SK-N-SH (cell line): ENCODE measurements at regions not wholly inside any gene's neighbourhood (a gene's known extent, or its start where the extent isn't known, plus 50 kb on each side); places are given as distances from the start of the nearest gene placed in this dataset.

Source experiments
- CTCF ChIA-PET: fragments of 300-600, 350-600 bp; formaldehyde crosslinking; extraction: SDS; loops from one replicate; lab custom pipeline; 2021; lab: Yijun Ruan, JAX
- POLR2A ChIA-PET: fragments of 350-600 bp; sonication (Branson Sonifier 250); formaldehyde crosslinking; extraction: SDS; loops from one replicate; lab custom pipeline; 2020; ENCODE audit warnings: antibody characterized with exemption, inconsistent platforms; lab: Yijun Ruan, JAX
- DNase-seq: peaks from one replicate; pipeline ENCODE4 v3.0.0; 2012
- H2AFZ ChIP-seq: fragments of 200-600 bp; sonication (generic); 2 replicates; pipeline ENCODE4 v1.8.1; 2016; ENCODE audit warnings: antibody characterized with exemption, mild to moderate bottlenecking, low read depth
- H3F3A ChIP-seq: fragments of 200-600 bp; sonication (generic); replicated peaks from 2 replicates; pipeline ENCODE3; 2016; ENCODE audit warnings: antibody characterized with exemption, mild to moderate bottlenecking; ENCODE audit not compliant: insufficient read depth
- H3K27ac ChIP-seq, 2 experiments: fragments of 200-500 bp in 1 of 2; fragments of 200-600 bp in 1 of 2; sonication (Bioruptor generic) in 1 of 2; sonication (generic), shearing (Covaris generic) in 1 of 2; 2 replicates each; pipeline versions ENCODE4 v1.5.1 to v1.6.1; 2014 to 2016; ENCODE audit warnings: low read depth in 2 of 2, inconsistent platforms in 1 of 2, low read length in 1 of 2, mild to moderate bottlenecking in 1 of 2, mixed read lengths in 1 of 2
- H3K27me3 ChIP-seq: fragments of 200-600 bp; sonication (generic), shearing (Covaris generic); 2 replicates; pipeline ENCODE4 v1.6.1; 2016; ENCODE audit warnings: mixed run types; ENCODE audit not compliant: insufficient read depth
- H3K36me3 ChIP-seq, 2 experiments: fragments of 200-500 bp in 1 of 2; fragments of 200-600 bp in 1 of 2; sonication (Bioruptor generic) in 1 of 2; sonication (generic) in 1 of 2; replicated peaks in 1 of 2; 2 replicates each; pipeline versions ENCODE3 to v1.5.1; 2014 to 2016; ENCODE audit warnings: low read length in 1 of 2, mild to moderate bottlenecking in 1 of 2; ENCODE audit not compliant: insufficient read depth in 2 of 2, control insufficient read depth in 1 of 2
- H3K4me1 ChIP-seq, 2 experiments: fragments of 200-500 bp in 1 of 2; fragments of 200-600 bp in 1 of 2; sonication (Bioruptor generic) in 1 of 2; sonication (generic), shearing (Covaris generic) in 1 of 2; 2 replicates each; pipeline versions ENCODE4 v1.5.1 to v1.6.1; 2014 to 2016; ENCODE audit warnings: low read depth in 1 of 2, low read length in 1 of 2, mixed run types in 1 of 2; ENCODE audit not compliant: insufficient read depth in 2 of 2, control insufficient read depth in 1 of 2
- H3K4me2 ChIP-seq: fragments of 200-600 bp; sonication (generic), shearing (Covaris generic); 2 replicates; pipeline ENCODE4 v1.6.1; 2017; ENCODE audit warnings: mixed run types
- H3K4me3 ChIP-seq, 2 experiments: fragments of 200-500 bp in 1 of 2; fragments of 200-600 bp in 1 of 2; sonication (Bioruptor generic) in 1 of 2; sonication (generic), shearing (Covaris generic) in 1 of 2; 2 replicates each; pipeline versions ENCODE4 v1.5.1 to v1.8.1; 2014 to 2016; ENCODE audit warnings: low read depth in 2 of 2, inconsistent platforms in 1 of 2, low read length in 1 of 2, mild to moderate bottlenecking in 1 of 2, mixed read lengths in 1 of 2, moderate library complexity in 1 of 2
- H3K79me2 ChIP-seq: fragments of 200-600 bp; sonication (generic); 2 replicates; pipeline ENCODE4 v1.8.1; 2017; ENCODE audit warnings: mild to moderate bottlenecking; ENCODE audit not compliant: insufficient read depth
- H3K9ac ChIP-seq: fragments of 200-600 bp; sonication (generic); 2 replicates; pipeline ENCODE4 v1.6.1; 2017; ENCODE audit warnings: mixed run types
- H3K9me2 ChIP-seq: fragments of 200-600 bp; sonication (generic); 2 replicates; pipeline ENCODE4 v1.6.1; 2017; ENCODE audit warnings: mixed run types
- H3K9me3 ChIP-seq: fragments of 200-600 bp; sonication (generic); 2 replicates; pipeline ENCODE4 v1.6.1; 2017; ENCODE audit warnings: mixed run types, mild to moderate bottlenecking, moderate library complexity
- H4K20me1 ChIP-seq: fragments of 200-600 bp; sonication (generic); 2 replicates; pipeline ENCODE4 v1.6.1; 2017; ENCODE audit warnings: mild to moderate bottlenecking, mixed run types; ENCODE audit not compliant: insufficient read depth
- EZH2phosphoT487 ChIP-seq: fragments of 200-600 bp; sonication (generic); IDR thresholded peaks from 2 replicates; pipeline ENCODE4 v1.6.1; 2017; ENCODE audit warnings: low read depth, mixed run types, mild to moderate bottlenecking, antibody characterized with exemption, moderate library complexity, borderline replicate concordance
- FOSL2 ChIP-seq: IDR thresholded peaks from 2 replicates; pipeline ENCODE4 v1.4.0; 2012; ENCODE audit warnings: low read depth, mild to moderate bottlenecking, moderate library complexity, borderline replicate concordance
- GABPA ChIP-seq: IDR thresholded peaks from 2 replicates; pipeline ENCODE4 v1.4.0; 2012; ENCODE audit warnings: low read depth, mild to moderate bottlenecking
- MXI1 ChIP-seq: IDR thresholded peaks from 2 replicates; pipeline ENCODE4 v1.6.1; 2012; ENCODE audit warnings: mild to moderate bottlenecking, low read depth, low read length, improper control_type of control experiment
- NFIC ChIP-seq: IDR thresholded peaks from 2 replicates; pipeline ENCODE4 v1.4.0; 2012; ENCODE audit warnings: borderline replicate concordance
- NRF1 ChIP-seq: IDR thresholded peaks from 2 replicates; pipeline ENCODE4 v1.6.1; 2012; ENCODE audit warnings: low read depth, mild to moderate bottlenecking, low read length
- POLR2AphosphoS5 ChIP-seq: IDR thresholded peaks from 2 replicates; pipeline ENCODE4 v1.6.1; 2012; ENCODE audit warnings: low read depth, low read length
- RCOR1 ChIP-seq: fragments of 150-350 bp; IDR thresholded peaks from 2 replicates; pipeline ENCODE4 v1.6.1; 2017; ENCODE audit warnings: antibody characterized with exemption, low read length
- RFX5 ChIP-seq: IDR thresholded peaks from 2 replicates; pipeline ENCODE4 v1.6.1; 2012; ENCODE audit warnings: mild to moderate bottlenecking, improper control_type of control experiment, low read length
- RXRA ChIP-seq: IDR thresholded peaks from 2 replicates; pipeline ENCODE4 v1.4.0; 2012; ENCODE audit warnings: low read depth, mild to moderate bottlenecking, borderline replicate concordance
- SMC3 ChIP-seq: IDR thresholded peaks from 2 replicates; pipeline ENCODE4 v1.6.1; 2012; ENCODE audit warnings: low read depth, low read length, improper control_type of control experiment
- TCF12 ChIP-seq: IDR thresholded peaks from 2 replicates; pipeline ENCODE4 v1.4.0; 2012
- TEAD4 ChIP-seq: IDR thresholded peaks from 2 replicates; pipeline ENCODE4 v1.4.0; 2012; ENCODE audit warnings: mild to moderate bottlenecking, borderline replicate concordance; ENCODE audit not compliant: insufficient read depth
- WGBS: methylation state at CpG from one replicate; pipeline ENCODE4 v1.1.6; 2017; ENCODE audit warnings: low lambda C conversion rate; 5-methylcytosine and 5-hydroxymethylcytosine counted together
- TF ChIP-seq, protein P1 (sequence below): IDR thresholded peaks from 2 replicates; pipeline ENCODE4 v1.4.0; 2012; ENCODE audit warnings: low read depth, borderline replicate concordance
- TF ChIP-seq, protein P2 (sequence below): IDR thresholded peaks from 2 replicates; pipeline ENCODE4 v1.4.0; 2012; ENCODE audit warnings: low read depth
- TF ChIP-seq, protein P3 (sequence below): fragments of 200-600 bp; sonication (generic); IDR thresholded peaks from 2 replicates; pipeline ENCODE4 v1.6.1; 2017; ENCODE audit warnings: antibody characterized with exemption, mild to moderate bottlenecking, moderate library complexity
- TF ChIP-seq, protein P4 (sequence below): IDR thresholded peaks from 2 replicates; pipeline ENCODE4 v1.6.1; 2012; ENCODE audit warnings: mild to moderate bottlenecking, low read depth, low read length, moderate library complexity

DNA sequence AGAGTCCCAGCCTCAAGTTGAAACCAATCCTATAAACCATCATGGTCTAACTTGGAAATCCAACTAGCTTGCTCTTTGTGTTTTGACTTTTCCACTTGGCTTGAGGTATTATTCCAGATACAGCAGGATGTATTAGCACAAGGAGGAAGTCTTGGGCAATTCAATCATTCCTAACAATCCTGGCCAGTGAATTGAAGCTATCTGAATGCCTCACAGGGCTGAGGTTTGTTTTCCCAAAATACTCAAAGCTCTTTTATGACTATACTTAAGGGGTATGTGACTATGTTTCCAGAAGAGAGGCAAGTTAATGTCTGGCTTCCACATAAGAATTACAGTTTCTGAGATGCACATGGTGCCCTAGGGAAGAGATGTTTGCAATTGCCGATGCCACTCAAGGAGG is 66.8 kb upstream of the SH3RF1 start:
- WGBS: no CpG with 5 or more reads among the region's 1 CpG
- no peaks in the 10 kb centered on the region for H3K36me3 ChIP-seq
- no peaks in the 10 kb centered on the region; a peak in 1 of 4 replicates for H3K4me1 ChIP-seq
- no peaks in the 10 kb centered on the region for H3K79me2 ChIP-seq
- DNase-seq: no peak
- CTCF ChIA-PET: no interaction called here
- TF ChIP-seq, protein P1, sequence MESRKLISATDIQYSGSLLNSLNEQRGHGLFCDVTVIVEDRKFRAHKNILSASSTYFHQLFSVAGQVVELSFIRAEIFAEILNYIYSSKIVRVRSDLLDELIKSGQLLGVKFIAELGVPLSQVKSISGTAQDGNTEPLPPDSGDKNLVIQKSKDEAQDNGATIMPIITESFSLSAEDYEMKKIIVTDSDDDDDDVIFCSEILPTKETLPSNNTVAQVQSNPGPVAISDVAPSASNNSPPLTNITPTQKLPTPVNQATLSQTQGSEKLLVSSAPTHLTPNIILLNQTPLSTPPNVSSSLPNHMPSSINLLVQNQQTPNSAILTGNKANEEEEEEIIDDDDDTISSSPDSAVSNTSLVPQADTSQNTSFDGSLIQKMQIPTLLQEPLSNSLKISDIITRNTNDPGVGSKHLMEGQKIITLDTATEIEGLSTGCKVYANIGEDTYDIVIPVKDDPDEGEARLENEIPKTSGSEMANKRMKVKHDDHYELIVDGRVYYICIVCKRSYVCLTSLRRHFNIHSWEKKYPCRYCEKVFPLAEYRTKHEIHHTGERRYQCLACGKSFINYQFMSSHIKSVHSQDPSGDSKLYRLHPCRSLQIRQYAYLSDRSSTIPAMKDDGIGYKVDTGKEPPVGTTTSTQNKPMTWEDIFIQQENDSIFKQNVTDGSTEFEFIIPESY: no peak
- TF ChIP-seq POLR2AphosphoS5 (no peak), RCOR1 (no peak), FOSL2 (no peak), NFIC (no peak), SMC3 (no peak), GABPA (no peak), MXI1 (no peak), RFX5 (no peak), TEAD4 (no peak), TCF12 (no peak), RXRA (no peak), NRF1 (no peak), EZH2phosphoT487 (no peak)
- TF ChIP-seq, protein P2, sequence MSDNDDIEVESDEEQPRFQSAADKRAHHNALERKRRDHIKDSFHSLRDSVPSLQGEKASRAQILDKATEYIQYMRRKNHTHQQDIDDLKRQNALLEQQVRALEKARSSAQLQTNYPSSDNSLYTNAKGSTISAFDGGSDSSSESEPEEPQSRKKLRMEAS: no peak
- TF ChIP-seq, protein P3, sequence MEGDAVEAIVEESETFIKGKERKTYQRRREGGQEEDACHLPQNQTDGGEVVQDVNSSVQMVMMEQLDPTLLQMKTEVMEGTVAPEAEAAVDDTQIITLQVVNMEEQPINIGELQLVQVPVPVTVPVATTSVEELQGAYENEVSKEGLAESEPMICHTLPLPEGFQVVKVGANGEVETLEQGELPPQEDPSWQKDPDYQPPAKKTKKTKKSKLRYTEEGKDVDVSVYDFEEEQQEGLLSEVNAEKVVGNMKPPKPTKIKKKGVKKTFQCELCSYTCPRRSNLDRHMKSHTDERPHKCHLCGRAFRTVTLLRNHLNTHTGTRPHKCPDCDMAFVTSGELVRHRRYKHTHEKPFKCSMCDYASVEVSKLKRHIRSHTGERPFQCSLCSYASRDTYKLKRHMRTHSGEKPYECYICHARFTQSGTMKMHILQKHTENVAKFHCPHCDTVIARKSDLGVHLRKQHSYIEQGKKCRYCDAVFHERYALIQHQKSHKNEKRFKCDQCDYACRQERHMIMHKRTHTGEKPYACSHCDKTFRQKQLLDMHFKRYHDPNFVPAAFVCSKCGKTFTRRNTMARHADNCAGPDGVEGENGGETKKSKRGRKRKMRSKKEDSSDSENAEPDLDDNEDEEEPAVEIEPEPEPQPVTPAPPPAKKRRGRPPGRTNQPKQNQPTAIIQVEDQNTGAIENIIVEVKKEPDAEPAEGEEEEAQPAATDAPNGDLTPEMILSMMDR: no peak
- TF ChIP-seq, protein P4, sequence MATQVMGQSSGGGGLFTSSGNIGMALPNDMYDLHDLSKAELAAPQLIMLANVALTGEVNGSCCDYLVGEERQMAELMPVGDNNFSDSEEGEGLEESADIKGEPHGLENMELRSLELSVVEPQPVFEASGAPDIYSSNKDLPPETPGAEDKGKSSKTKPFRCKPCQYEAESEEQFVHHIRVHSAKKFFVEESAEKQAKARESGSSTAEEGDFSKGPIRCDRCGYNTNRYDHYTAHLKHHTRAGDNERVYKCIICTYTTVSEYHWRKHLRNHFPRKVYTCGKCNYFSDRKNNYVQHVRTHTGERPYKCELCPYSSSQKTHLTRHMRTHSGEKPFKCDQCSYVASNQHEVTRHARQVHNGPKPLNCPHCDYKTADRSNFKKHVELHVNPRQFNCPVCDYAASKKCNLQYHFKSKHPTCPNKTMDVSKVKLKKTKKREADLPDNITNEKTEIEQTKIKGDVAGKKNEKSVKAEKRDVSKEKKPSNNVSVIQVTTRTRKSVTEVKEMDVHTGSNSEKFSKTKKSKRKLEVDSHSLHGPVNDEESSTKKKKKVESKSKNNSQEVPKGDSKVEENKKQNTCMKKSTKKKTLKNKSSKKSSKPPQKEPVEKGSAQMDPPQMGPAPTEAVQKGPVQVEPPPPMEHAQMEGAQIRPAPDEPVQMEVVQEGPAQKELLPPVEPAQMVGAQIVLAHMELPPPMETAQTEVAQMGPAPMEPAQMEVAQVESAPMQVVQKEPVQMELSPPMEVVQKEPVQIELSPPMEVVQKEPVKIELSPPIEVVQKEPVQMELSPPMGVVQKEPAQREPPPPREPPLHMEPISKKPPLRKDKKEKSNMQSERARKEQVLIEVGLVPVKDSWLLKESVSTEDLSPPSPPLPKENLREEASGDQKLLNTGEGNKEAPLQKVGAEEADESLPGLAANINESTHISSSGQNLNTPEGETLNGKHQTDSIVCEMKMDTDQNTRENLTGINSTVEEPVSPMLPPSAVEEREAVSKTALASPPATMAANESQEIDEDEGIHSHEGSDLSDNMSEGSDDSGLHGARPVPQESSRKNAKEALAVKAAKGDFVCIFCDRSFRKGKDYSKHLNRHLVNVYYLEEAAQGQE: no peak
- TF ChIP-seq, all 33 proteins: peak for 0
- H3K9ac ChIP-seq: no peak overlapping the region
- no peak overlapping the region; the same call in 1 of the 2 replicates for H3K4me2 ChIP-seq
- no peaks in the 10 kb centered on the region for H3K9me2 ChIP-seq
- POLR2A ChIA-PET: no interaction called here
- no peak overlapping the region for H2AFZ ChIP-seq
- H4K20me1 ChIP-seq: no peaks in the 10 kb centered on the region
- no peak overlapping the region for H3K4me3 ChIP-seq
- H3K27ac ChIP-seq: peak overlapping the region in 1 of 2 experiments; percentile 37; a peak in 1 of 4 replicates
- H3K27me3 ChIP-seq: no peaks in the 10 kb centered on the region
- no peaks in the 10 kb centered on the region for H3K9me3 ChIP-seq
- no peaks in the 10 kb centered on the region for H3F3A ChIP-seq
